SH-SY5Y (cell line): ENCODE measurements at regions not wholly inside any gene's neighbourhood (a gene's known extent, or its start where the extent isn't known, plus 50 kb on each side); places are given as distances from the start of the nearest gene placed in this dataset.

Experiments used
- GATA2 ChIP-seq: IDR thresholded peaks from 2 replicates; pipeline ENCODE4 v1.6.1; 2011; ENCODE audit warnings: mild to moderate bottlenecking, low read depth, low read length
- GATA3 ChIP-seq: IDR thresholded peaks from 2 replicates; pipeline ENCODE4 v1.6.1; 2011; ENCODE audit warnings: low read depth, mild to moderate bottlenecking, low read length, moderate library complexity

GRCh38 chr14:98748966-98749365, 523.0 kb downstream of the BCL11B start:
- no peak for TF ChIP-seq GATA2
- no peak for TF ChIP-seq GATA3
